Neural crest cell (in vitro differentiated cells): ENCODE measurements at regions not wholly inside any gene's neighbourhood (a gene's known extent, or its start where the extent isn't known, plus 50 kb on each side); places are given as distances from the start of the nearest gene placed in this dataset.

Source experiments
- DNase-seq: peaks from one replicate; pipeline ENCODE4 v3.0.0; 2021; ENCODE audit warnings: low read depth, mixed read lengths, low spot score
- H3K27ac Mint-ChIP-seq: one replicate; pipeline ENCODE4 v1.8.0; 2021; ENCODE audit warnings: mild to moderate bottlenecking, mixed read lengths; ENCODE audit not compliant: unreplicated experiment
- H3K27me3 Mint-ChIP-seq: 2 replicates; pipeline ENCODE4 v1.8.0; 2021; ENCODE audit warnings: low read depth, mild to moderate bottlenecking, mixed read lengths
- H3K36me3 Mint-ChIP-seq: 2 replicates; pipeline ENCODE4 v1.8.0; 2021; ENCODE audit warnings: low read depth, mild to moderate bottlenecking, mixed read lengths
- H3K4me1 Mint-ChIP-seq: 2 replicates; pipeline ENCODE4 v1.8.0; 2021; ENCODE audit warnings: mixed read lengths
- H3K4me3 Mint-ChIP-seq: one replicate; pipeline ENCODE4 v1.8.0; 2021; ENCODE audit warnings: mild to moderate bottlenecking, mixed read lengths
- H3K9me3 Mint-ChIP-seq: 2 replicates; pipeline ENCODE4 v1.8.0; 2021; ENCODE audit warnings: mixed read lengths
- TF ChIP-seq, protein P1 (sequence below): fragments of 200-600 bp; sonication (generic); conservative IDR thresholded peaks from 2 replicates; pipeline ENCODE4 v1.5.0; 2021; ENCODE audit warnings: antibody characterized with exemption, mild to moderate bottlenecking

DNA sequence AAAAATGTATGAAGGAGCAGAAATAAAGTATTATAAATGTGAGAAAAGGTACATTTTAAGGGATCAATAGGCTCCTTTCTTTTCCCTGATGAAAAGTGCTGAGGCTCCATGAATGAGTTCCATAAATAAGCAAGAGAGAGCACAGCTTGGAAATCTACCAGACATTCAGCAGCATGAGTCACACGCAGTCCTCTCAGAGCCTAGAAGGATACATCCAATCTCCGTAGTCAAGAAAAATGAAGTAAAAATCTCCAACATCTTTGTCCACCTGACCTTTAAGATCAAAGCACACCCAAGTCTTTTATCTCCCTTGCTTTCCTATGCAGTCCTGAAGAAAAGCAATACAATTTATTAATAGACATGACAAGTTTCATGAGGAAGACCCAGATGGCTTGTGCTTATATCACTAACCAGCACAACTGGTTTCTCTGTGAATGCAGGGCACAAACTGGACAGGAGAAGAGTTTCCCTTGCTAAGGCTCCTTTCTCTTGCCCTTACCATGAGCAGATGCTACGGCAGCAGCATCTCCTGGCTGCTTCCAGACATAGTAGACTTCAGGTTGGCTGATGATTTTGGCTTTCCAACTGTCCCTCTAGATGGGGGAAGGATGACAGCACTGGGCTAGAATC is 730.8 kb downstream of the EFNB2 start:
- Mint-ChIP-seq H3K4me1 (no peaks in the 10 kb centered on the region), H3K27ac (no peak overlapping the region), H3K36me3 (no peaks in the 10 kb centered on the region), H3K4me3 (no peak overlapping the region), H3K9me3 (peaks cover 7% of the 10 kb centered on the region), H3K27me3 (no peaks in the 10 kb centered on the region)
- TF ChIP-seq, protein P1, sequence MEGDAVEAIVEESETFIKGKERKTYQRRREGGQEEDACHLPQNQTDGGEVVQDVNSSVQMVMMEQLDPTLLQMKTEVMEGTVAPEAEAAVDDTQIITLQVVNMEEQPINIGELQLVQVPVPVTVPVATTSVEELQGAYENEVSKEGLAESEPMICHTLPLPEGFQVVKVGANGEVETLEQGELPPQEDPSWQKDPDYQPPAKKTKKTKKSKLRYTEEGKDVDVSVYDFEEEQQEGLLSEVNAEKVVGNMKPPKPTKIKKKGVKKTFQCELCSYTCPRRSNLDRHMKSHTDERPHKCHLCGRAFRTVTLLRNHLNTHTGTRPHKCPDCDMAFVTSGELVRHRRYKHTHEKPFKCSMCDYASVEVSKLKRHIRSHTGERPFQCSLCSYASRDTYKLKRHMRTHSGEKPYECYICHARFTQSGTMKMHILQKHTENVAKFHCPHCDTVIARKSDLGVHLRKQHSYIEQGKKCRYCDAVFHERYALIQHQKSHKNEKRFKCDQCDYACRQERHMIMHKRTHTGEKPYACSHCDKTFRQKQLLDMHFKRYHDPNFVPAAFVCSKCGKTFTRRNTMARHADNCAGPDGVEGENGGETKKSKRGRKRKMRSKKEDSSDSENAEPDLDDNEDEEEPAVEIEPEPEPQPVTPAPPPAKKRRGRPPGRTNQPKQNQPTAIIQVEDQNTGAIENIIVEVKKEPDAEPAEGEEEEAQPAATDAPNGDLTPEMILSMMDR: no peak
- no peak for DNase-seq

DNA sequence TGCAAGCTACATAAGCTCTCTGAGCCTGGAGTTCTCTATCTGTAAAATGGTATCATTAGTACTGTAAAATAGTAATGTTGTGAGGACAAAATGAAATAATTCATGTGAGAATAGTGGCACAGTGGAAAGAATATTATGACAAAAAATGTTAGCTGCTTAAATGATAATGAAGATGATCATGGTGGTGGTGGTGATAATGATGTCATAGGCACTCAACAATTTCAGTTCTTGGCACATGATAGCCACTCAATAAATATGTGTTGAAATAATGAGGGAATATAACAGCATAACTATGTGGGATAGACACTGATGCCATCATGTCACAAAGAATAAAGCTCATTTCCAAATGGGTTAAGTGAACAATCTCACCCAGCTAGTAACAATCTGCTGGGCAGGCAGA is 736.3 kb downstream of the EFNB2 start:
- Mint-ChIP-seq H3K36me3 (no peaks in the 10 kb centered on the region), H3K27ac (no peak overlapping the region), H3K9me3 (peaks cover 5% of the 10 kb centered on the region), H3K4me1 (no peaks in the 10 kb centered on the region), H3K4me3 (no peak overlapping the region), H3K27me3 (no peaks in the 10 kb centered on the region)
- TF ChIP-seq, protein P1: no peak
- DNase-seq: no peak

DNA sequence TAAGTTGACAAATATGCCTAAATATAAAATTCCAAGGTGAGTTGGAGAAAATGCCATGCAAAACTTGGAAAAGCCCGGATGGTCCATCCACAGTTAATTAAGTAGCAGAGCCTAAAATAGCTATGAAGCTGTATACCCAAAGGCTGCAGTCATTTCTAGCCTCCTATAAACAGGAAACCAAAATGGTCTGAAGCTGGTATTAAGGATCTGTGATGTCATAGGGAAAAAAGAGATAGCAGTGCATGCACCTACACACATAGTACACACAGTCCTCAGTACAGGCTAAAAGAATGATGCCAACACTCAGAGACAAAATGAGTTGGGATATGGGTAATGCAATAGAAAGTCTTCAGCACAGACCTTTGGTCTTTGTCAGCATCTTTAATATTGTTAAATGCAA is 736.9 kb downstream of the EFNB2 start:
- no peak overlapping the region for H3K4me3 Mint-ChIP-seq
- no peak for DNase-seq
- H3K4me1 Mint-ChIP-seq: no peaks in the 10 kb centered on the region
- H3K27me3 Mint-ChIP-seq: no peaks in the 10 kb centered on the region
- peaks cover 10% of the 10 kb centered on the region for H3K9me3 Mint-ChIP-seq
- TF ChIP-seq, protein P1: no peak
- no peaks in the 10 kb centered on the region for H3K36me3 Mint-ChIP-seq
- no peak overlapping the region for H3K27ac Mint-ChIP-seq

DNA sequence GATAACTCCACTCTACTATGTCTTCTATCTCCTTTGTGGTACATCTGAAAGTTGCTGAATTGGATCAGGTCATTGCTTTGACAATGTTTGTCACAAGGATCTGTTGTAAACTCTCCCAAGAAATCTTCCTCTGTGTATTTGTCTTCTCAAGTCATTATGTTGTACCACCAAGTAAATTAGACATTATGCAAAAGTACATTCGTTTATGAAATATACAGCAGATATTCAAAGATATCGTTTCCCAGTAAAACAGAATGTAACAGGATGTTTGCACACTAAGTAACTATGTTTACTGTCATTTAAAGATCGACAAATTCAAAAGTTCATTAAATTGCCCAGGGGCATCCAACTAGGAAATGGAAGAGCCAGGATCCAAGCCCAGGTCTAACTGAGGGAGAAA is 739.4 kb downstream of the EFNB2 start:
- Mint-ChIP-seq H3K4me1 (no peaks in the 10 kb centered on the region), H3K9me3 (peaks cover 10% of the 10 kb centered on the region), H3K36me3 (peaks cover 2% of the 10 kb centered on the region), H3K27me3 (no peaks in the 10 kb centered on the region), H3K27ac (no peak overlapping the region), H3K4me3 (no peak overlapping the region)
- TF ChIP-seq, protein P1: no peak
- no peak for DNase-seq

DNA sequence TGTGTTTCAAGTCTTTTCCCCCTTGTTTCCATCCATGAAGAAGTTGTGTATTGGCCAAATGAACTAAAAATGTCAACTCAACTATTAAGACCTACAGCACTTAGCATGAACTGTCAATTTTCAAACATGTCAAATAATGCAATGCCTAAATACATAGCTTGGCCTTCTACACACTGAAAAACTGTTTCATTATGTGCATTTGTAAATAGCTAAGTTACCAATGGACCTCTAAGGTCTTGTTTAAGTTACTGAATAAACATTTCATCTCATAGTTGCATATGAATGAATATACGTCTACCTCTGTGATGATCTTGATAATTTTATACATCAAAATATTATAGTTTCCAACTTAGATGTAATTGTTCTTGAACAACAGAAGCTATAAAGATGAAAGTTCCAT is 744.5 kb downstream of the EFNB2 start:
- Mint-ChIP-seq H3K4me1 (no peaks in the 10 kb centered on the region), H3K4me3 (no peak overlapping the region)
- TF ChIP-seq, protein P1: no peak

DNA sequence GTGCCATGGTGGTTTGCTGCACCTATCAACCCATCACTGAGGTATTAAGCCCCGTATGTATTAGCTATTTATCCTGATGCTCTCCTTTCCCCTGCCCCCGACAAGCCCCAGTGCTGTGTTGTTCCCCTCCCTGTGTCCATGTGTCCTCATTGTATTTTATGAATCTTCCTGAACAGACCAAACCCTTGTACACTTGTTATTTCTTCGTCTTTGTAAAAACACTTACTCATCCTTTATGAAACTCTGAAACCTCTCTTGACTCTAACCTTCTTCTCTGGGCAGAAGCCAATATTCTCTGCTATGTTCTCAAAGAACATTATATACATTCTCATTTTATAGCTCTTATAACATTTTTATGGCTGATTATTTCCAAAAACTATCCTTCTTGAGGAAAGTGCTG is 746.9 kb downstream of the EFNB2 start:
- H3K4me1 Mint-ChIP-seq: peaks cover 6% of the 10 kb centered on the region
- no peaks in the 10 kb centered on the region for H3K27me3 Mint-ChIP-seq
- H3K36me3 Mint-ChIP-seq: peaks cover 8% of the 10 kb centered on the region
- TF ChIP-seq, protein P1: no peak
- H3K27ac Mint-ChIP-seq: no peak overlapping the region
- DNase-seq: no peak
- H3K4me3 Mint-ChIP-seq: no peak overlapping the region
- H3K9me3 Mint-ChIP-seq: peaks cover 8% of the 10 kb centered on the region

More for the DNA sequence above, 744.5 kb downstream of the EFNB2 start:
- H3K9me3 Mint-ChIP-seq: peaks cover 14% of the 10 kb centered on the region
- H3K36me3 Mint-ChIP-seq: peaks cover 2% of the 10 kb centered on the region
- DNase-seq: no peak
- H3K27me3 Mint-ChIP-seq: no peaks in the 10 kb centered on the region
- no peak overlapping the region for H3K27ac Mint-ChIP-seq
